NT2/D1 (cell line): ENCODE measurements at regions not wholly inside any gene's neighbourhood (a gene's known extent, or its start where the extent isn't known, plus 50 kb on each side); places are given as distances from the start of the nearest gene placed in this dataset.

Experiments
- DNase-seq: peaks from one replicate; pipeline ENCODE4 v3.0.0-alpha.2; 2011; ENCODE audit warnings: low read depth, low spot score
- H3K27me3 ChIP-seq: 2 replicates; pipeline ENCODE4 v1.6.0; 2011; ENCODE audit warnings: mild to moderate bottlenecking; ENCODE audit not compliant: insufficient read length, insufficient read depth
- H3K36me3 ChIP-seq: 2 replicates; pipeline ENCODE4 v1.6.1; 2011; ENCODE audit warnings: mild to moderate bottlenecking, low read length, mixed read lengths; ENCODE audit not compliant: insufficient read depth, insufficient read length
- H3K4me1 ChIP-seq: 2 replicates; pipeline ENCODE4 v1.5.1; 2011; ENCODE audit not compliant: insufficient read depth, insufficient read length
- H3K4me3 ChIP-seq: 2 replicates; pipeline ENCODE4 v1.5.1; 2011; ENCODE audit warnings: low read depth; ENCODE audit not compliant: insufficient read length
- H3K9ac ChIP-seq: 2 replicates; pipeline ENCODE4 v1.6.0; 2011; ENCODE audit warnings: low read depth; ENCODE audit not compliant: insufficient read length
- H3K9me3 ChIP-seq: 2 replicates; pipeline ENCODE4 v1.5.1; 2011; ENCODE audit warnings: mild to moderate bottlenecking, low read length; ENCODE audit not compliant: insufficient read depth
- SUZ12 ChIP-seq: IDR thresholded peaks from 2 replicates; pipeline ENCODE4 v1.6.1; 2011; ENCODE audit not compliant: insufficient read length, insufficient read depth; ENCODE audit errors: extremely low read depth
- YY1 ChIP-seq: IDR thresholded peaks from 2 replicates; pipeline ENCODE4 v1.6.1; 2011; ENCODE audit not compliant: insufficient read length, insufficient read depth
- ZNF274 ChIP-seq: IDR thresholded peaks from 2 replicates; pipeline ENCODE4 v1.6.1; 2011; ENCODE audit warnings: mild to moderate bottlenecking, low read depth, low read length

GRCh38 chr14:42548349-42548748 lies 941.7 kb downstream of the LRFN5 start:
- DNase-seq = no peak
- Histone ChIP-seq H3K9ac (no peak overlapping the region), H3K36me3 (no peaks in the 10 kb centered on the region), H3K4me1 (no peaks in the 10 kb centered on the region), H3K27me3 (no peaks in the 10 kb centered on the region), H3K9me3 (0 out of 2 replicates have a peak, but pooled peaks cover 5% of the 10 kb centered on the region), H3K4me3 (no peak overlapping the region)
- no peak for TF ChIP-seq ZNF274
- TF ChIP-seq YY1 = no peak
- no peak for TF ChIP-seq SUZ12

- H3K4me3 ChIP-seq = no peak overlapping the region
- no peaks in the 10 kb centered on the region for H3K36me3 ChIP-seq
- 0 out of 2 replicates have a peak, but pooled peaks cover 5% of the 10 kb centered on the region for H3K9me3 ChIP-seq
- TF ChIP-seq ZNF274 (no peak), SUZ12 (no peak), YY1 (no peak)
- H3K27me3 ChIP-seq = no peaks in the 10 kb centered on the region
- no peaks in the 10 kb centered on the region for H3K4me1 ChIP-seq
- no peak for DNase-seq
- no peak overlapping the region for H3K9ac ChIP-seq
Measured at GRCh38 chr14:42545636-42546035, 939.0 kb downstream of the LRFN5 start.

- Histone ChIP-seq H3K4me1 (no peaks in the 10 kb centered on the region), H3K36me3 (no peaks in the 10 kb centered on the region), H3K4me3 (no peak overlapping the region), H3K9me3 (no peaks in the 10 kb centered on the region), H3K27me3 (no peaks in the 10 kb centered on the region), H3K9ac (no peak overlapping the region)
- TF ChIP-seq YY1 = no peak
- no peak for TF ChIP-seq SUZ12
- TF ChIP-seq ZNF274 = no peak
- DNase-seq = no peak
Measured at GRCh38 chr14:42541535-42542001, 934.9 kb downstream of the LRFN5 start.

GRCh38 chr14:42535397-42535796 lies 928.7 kb downstream of the LRFN5 start:
- no peaks in the 10 kb centered on the region for H3K4me1 ChIP-seq
- H3K4me3 ChIP-seq = no peak overlapping the region
- no peaks in the 10 kb centered on the region for H3K36me3 ChIP-seq
- DNase-seq = no peak
- no peak overlapping the region for H3K9ac ChIP-seq
- TF ChIP-seq YY1 (no peak), ZNF274 (no peak), SUZ12 (no peak)
- H3K9me3 ChIP-seq = no peaks in the 10 kb centered on the region
- H3K27me3 ChIP-seq = no peaks in the 10 kb centered on the region

GRCh38 chr14:42533476-42533875 lies 926.8 kb downstream of the LRFN5 start:
- H3K36me3 ChIP-seq = no peaks in the 10 kb centered on the region
- H3K9ac ChIP-seq = no peak overlapping the region
- no peak overlapping the region for H3K4me3 ChIP-seq
- DNase-seq = no peak
- no peaks in the 10 kb centered on the region for H3K4me1 ChIP-seq
- H3K27me3 ChIP-seq = no peaks in the 10 kb centered on the region
- no peak for TF ChIP-seq YY1
- no peak for TF ChIP-seq ZNF274
- TF ChIP-seq SUZ12 = no peak
- H3K9me3 ChIP-seq = no peaks in the 10 kb centered on the region

GRCh38 chr14:42532194-42532593 lies 925.5 kb downstream of the LRFN5 start:
- Histone ChIP-seq H3K9ac (no peak overlapping the region), H3K36me3 (no peaks in the 10 kb centered on the region), H3K9me3 (no peaks in the 10 kb centered on the region), H3K4me1 (no peaks in the 10 kb centered on the region), H3K27me3 (no peaks in the 10 kb centered on the region), H3K4me3 (no peak overlapping the region)
- TF ChIP-seq SUZ12 (no peak), ZNF274 (no peak), YY1 (no peak)
- DNase-seq = no peak

GRCh38 chr14:42527141-42527540 lies 920.5 kb downstream of the LRFN5 start:
- H3K4me3 ChIP-seq = no peak overlapping the region
- no peak overlapping the region for H3K9ac ChIP-seq
- no peaks in the 10 kb centered on the region for H3K4me1 ChIP-seq
- no peaks in the 10 kb centered on the region for H3K9me3 ChIP-seq
- no peak for TF ChIP-seq YY1
- TF ChIP-seq ZNF274 = no peak
- no peak for TF ChIP-seq SUZ12
- no peak for DNase-seq
- H3K36me3 ChIP-seq = no peaks in the 10 kb centered on the region
- no peaks in the 10 kb centered on the region for H3K27me3 ChIP-seq

- TF ChIP-seq YY1 (no peak), SUZ12 (no peak), ZNF274 (no peak)
- Histone ChIP-seq H3K9ac (no peak overlapping the region), H3K4me3 (no peak overlapping the region), H3K9me3 (no peaks in the 10 kb centered on the region), H3K4me1 (no peaks in the 10 kb centered on the region), H3K27me3 (no peaks in the 10 kb centered on the region), H3K36me3 (no peaks in the 10 kb centered on the region)
- no peak for DNase-seq
Measured at GRCh38 chr14:42523666-42524065, 917.0 kb downstream of the LRFN5 start.
